Fibroblast of mammary gland (primary cell): ENCODE measurements at regions not wholly inside any gene's neighbourhood (a gene's known extent, or its start where the extent isn't known, plus 50 kb on each side); places are given as distances from the start of the nearest gene placed in this dataset.
A peak's percentile ranks its signal among the peaks of the same experiment; 100 is the strongest.

Experiments used
- DNase-seq: peaks from one replicate; pipeline ENCODE4 v3.0.0-alpha.2; 2010; ENCODE audit warnings: low read depth
- H3K4me3 ChIP-seq: 2 replicates; pipeline ENCODE4 v1.5.1; 2011; ENCODE audit warnings: low read depth, mild to moderate bottlenecking, low read length, moderate library complexity; ENCODE audit not compliant: control insufficient read depth
- TF ChIP-seq, protein P1 (sequence below): conservative IDR thresholded peaks from 2 replicates; pipeline ENCODE4 v1.5.1; 2011; ENCODE audit warnings: low read depth, low read length, inconsistent platforms; ENCODE audit not compliant: control insufficient read depth, insufficient read depth

GRCh38 chr1:59025201-59025600 is 241.4 kb upstream of the JUN start:
- DNase-seq, result peak; percentile 84
- TF ChIP-seq, protein P1, sequence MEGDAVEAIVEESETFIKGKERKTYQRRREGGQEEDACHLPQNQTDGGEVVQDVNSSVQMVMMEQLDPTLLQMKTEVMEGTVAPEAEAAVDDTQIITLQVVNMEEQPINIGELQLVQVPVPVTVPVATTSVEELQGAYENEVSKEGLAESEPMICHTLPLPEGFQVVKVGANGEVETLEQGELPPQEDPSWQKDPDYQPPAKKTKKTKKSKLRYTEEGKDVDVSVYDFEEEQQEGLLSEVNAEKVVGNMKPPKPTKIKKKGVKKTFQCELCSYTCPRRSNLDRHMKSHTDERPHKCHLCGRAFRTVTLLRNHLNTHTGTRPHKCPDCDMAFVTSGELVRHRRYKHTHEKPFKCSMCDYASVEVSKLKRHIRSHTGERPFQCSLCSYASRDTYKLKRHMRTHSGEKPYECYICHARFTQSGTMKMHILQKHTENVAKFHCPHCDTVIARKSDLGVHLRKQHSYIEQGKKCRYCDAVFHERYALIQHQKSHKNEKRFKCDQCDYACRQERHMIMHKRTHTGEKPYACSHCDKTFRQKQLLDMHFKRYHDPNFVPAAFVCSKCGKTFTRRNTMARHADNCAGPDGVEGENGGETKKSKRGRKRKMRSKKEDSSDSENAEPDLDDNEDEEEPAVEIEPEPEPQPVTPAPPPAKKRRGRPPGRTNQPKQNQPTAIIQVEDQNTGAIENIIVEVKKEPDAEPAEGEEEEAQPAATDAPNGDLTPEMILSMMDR, result no peak
- no peak overlapping the region for H3K4me3 ChIP-seq

GRCh38 chr1:59025898-59026426 is 242.1 kb upstream of the JUN start:
- peak; percentile 66 for DNase-seq
- TF ChIP-seq, protein P1, result no peak

DNA sequence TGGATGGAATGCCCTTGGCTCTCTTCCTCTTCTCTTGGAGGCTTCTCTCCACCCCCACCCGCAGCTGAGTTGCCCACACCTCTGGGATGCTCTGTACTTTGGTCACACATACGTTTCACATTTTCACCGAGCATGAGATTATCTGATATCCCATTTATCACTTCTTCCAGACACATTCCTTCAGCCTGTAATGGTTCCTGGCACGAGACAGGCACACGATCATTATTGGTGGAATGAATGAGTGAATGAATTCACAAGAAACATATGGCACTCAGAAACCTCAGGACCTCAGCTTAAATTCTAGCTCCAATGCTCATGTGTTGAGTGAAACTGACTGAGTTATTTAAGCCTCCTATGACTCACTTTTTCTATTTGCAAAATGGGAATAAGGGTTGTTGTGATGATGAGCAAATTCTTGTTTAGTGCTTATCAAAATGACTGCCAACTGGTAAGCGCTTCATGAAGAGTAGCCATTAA is 242.7 kb upstream of the JUN start:
- peak; percentile 95 for DNase-seq
- TF ChIP-seq, protein P1, result no peak
- H3K4me3 ChIP-seq, result no peak overlapping the region

More at GRCh38 chr1:59025898-59026426, 242.1 kb upstream of the JUN start:
- H3K4me3 ChIP-seq, result no peak overlapping the region

DNA sequence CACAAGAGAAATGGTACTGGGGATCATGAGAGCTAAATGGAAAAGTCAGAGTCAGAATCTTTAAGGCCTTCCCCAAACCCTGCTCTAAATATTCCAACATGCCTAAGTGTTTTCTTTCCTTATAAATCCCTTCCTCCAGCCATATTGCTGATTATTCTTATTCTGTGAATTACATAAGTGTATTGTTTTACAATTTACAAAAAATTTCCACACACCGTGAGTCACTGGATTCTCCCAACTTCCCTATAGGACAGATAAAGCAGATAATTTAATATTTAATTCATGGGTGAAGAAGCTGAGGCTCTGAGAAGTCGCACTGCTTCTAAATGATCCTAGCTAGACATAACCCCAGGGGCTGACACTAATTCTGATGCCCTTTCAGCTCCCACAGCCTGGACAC is 243.3 kb upstream of the JUN start:
- TF ChIP-seq, protein P1, result no peak
- DNase-seq, result peak; percentile 33

DNA sequence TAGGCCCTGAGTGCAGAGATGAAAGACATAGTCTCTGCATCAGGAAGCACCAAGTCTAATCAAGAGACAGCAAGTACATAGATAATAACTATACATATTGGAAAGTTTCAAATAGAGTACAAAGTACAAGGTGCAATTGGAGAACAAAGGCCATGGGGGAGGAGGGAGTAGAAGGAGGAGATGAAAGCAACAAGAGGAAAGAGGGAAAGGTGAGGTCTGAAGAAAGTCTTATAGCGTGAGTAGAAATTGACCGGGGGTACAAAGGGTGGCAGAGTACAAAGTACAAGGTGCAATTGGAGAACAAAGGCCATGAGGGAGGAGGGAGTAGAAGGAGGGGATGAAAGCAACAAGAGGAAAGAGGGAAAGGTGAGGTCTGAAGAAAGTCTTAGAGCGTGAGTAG is 244.2 kb upstream of the JUN start:
- no peak for DNase-seq
- TF ChIP-seq, protein P1, result no peak
- H3K4me3 ChIP-seq, result no peak overlapping the region

More for the DNA sequence above, 243.3 kb upstream of the JUN start:
- H3K4me3 ChIP-seq, result no peak overlapping the region

GRCh38 chr1:59029411-59030167 is 245.7 kb upstream of the JUN start:
- DNase-seq, result no peak
- TF ChIP-seq, protein P1, result no peak
- H3K4me3 ChIP-seq, result no peak overlapping the region

GRCh38 chr1:59032228-59032627 is 248.4 kb upstream of the JUN start:
- TF ChIP-seq, protein P1, result no peak
- no peak overlapping the region for H3K4me3 ChIP-seq
- no peak for DNase-seq
